GM19351 (cell line): ENCODE measurements at regions not wholly inside any gene's neighbourhood (a gene's known extent, or its start where the extent isn't known, plus 50 kb on each side); places are given as distances from the start of the nearest gene placed in this dataset.
A peak's percentile ranks its signal among the peaks of the same experiment; 100 is the strongest.

Source experiments
- ATAC-seq: cut with Tn5 transposase; IDR thresholded peaks from one replicate; pipeline ENCODE4 v1.9.1; 2021; ENCODE audit warnings: mild to moderate bottlenecking, moderate library complexity; ENCODE audit not compliant: unreplicated experiment

DNA sequence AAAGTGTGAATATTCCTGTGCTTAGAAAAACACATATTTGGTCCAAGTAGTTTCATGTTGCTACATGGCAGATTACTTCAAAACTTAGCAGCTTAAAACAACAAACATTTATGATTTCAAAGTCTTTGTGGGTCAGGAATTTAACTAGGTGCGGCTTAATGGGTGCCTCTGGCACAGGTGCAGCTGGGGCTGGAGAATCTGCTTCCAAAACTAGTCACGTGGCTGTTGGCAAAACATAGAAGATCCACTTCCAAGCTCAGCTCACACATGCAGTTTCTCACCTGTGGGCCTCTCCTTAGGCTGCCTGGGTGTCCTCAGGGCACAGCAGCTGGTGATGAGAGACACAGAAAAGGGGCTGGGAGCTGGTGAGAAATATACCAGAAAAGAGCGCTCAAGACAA is 263.4 kb downstream of the TTLL7 start:
- ATAC-seq, result no peak

DNA sequence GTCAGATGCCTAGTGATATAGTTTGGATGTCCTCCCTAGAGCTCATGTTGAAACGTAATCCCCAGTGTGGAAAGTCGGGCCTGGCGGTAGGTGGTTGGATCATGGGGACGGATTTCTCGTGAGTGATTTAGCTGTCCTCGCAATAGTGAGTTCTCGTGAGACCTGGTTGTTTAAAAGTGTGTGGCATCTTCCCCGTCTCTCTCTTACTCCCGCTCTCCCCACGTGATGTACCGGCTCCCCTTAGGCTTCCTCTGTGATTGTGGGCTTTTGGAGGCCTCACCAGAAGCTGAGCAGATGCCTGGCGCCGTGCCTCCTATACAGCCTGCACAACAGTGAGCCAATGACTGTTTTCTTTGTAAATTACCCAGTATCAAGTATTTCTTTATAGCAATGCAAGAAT is 264.5 kb downstream of the TTLL7 start:
- no peak for ATAC-seq

DNA sequence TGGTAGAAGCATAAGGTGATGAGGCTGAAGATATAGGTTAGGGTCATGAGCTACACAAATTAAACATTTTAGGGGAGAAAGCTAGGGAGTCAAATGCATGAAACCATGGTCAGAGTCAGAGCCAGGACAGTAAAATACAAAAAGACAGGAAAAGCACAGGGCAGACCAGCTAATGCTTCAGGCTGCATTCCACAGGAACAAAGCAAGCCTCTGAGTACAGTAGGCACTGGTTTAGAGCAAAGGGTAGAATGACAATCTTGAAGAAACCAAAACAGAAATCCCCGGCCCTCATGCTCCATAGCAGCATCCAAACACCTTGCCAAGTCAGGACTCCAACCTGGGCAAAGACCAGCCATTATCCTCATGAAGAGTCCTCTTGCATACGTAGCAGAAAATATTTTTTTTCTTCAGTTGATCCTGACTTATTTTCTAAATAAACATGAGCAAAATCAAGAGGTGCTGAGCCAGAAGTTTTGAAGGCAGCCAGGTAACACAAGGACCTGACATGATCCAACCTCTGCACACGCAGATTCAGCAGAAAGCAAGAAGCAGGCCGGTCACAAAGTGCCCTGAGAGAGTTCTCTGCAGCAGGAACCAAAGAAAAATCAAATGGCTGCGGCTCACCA is 273.1 kb downstream of the TTLL7 start:
- no peak for ATAC-seq

DNA sequence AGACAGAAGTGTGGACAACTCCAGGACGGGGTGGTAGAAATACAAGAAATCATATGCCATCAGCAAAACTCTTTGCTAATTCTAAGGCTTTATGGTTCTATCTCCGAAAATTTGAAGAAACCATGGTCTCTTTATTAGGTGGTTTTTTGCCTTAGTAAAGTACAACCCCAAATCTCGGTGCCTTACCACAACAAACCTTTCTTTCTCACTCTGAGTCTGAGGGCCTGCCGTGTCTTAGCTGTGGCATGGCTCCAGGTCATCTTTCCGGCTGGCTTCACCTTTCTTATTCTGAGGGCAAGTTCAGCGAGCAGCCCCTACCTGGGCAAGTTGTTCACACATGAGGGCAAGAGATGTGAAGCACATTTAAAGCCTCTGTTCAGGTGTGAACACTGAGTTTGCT is 280.6 kb downstream of the TTLL7 start:
- ATAC-seq, result peak; percentile 85

DNA sequence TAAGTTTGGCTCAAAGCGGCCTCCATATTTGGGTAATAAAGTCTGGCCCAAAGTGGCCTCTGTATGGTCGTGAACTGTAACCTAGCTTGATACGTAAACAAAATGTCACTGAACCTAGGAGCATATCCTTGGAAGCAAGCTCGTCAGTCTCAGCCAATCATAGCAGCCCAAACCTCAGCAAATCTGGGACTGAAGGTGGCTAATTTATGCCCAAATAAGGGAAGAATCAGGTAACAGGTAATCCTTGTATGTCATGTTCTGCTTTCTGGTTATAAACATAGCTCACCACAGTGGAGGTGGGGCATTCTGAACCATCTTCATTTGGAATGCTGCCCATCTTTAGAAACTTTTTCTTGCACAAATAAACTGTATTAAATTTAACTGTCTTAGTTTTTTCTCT is 281.1 kb downstream of the TTLL7 start:
- ATAC-seq, result no peak

DNA sequence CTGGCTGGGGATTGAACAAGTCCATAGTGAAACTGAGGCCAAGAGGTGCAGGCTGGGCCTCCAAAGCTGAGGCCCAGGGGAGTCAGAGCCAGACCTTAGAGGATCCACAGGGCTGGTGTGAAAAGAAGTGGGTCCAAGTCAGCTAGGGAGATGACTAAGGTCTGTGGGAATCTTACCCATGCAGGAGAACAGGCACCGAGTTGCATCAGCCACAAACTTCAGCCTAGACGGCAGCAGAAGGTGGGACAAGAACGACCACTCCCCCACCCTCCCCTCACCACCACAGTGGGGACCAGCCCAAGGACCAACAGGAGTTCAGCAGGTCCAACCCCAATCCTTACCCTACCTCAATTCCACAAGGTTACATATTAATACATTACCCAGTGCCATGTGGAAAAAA is 282.3 kb downstream of the TTLL7 start:
- no peak for ATAC-seq

DNA sequence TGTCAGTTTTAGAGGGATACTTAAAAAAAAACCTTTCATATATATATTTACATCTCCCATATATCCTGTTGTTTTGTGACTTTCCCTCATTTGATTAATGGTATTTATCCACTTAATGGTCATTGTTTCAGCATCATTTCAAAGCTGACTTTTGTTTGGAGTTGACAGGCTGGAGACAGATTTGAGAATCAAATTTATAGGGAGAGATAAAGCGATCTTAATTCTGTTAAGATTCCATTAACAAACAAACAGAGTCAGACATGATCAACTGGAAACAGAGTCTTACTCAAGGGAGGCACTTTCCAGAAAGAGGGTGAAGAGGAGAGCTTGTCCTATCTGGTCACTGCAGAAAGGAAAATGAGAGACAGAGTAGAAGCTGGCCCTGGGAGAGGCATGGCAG is 283.4 kb downstream of the TTLL7 start:
- no peak for ATAC-seq

DNA sequence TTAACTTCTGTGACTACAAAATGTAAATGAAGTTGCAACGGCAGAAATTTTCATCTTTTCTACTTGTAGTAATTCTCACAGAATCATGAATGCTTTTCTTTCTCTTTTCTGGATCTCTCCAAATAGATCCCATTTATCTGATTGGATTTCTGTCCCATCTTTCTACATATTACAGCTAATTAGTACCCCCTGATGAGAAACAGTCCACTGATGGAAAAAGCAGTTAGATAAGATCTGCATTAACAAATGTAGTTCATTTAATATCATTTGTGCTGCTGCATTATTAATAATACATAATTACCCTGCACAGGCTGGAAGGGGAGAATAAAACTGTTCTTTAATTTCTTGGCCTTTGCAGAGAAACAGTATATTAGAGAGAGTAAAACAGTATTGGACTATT is 289.3 kb downstream of the TTLL7 start:
- no peak for ATAC-seq

DNA sequence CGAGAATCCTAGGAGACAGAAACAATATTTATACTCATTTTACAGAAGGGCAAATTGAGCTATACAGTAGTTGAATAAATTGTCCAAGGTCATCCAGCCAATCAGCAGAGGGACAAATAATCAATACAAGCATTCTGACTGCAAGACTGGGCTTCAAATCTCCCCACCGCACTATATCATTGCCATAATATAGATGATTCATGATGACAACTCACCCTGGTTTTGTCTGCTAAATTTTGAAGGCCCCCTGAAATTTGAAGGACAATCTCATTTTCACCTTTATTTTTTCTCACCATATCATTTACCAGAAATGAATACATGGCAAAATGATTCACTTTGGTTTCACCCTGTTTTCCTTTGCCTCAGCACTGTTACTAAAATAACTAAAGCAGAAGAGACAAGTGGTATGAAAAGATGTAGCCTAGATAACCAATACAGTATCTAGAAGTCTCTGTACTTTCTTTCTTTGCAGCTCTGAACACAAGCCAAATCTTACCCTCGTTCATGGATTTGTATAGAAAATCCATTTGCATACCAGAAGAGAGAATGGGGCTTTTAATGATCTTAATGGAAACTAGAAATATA is 292.5 kb downstream of the TTLL7 start:
- no peak for ATAC-seq

DNA sequence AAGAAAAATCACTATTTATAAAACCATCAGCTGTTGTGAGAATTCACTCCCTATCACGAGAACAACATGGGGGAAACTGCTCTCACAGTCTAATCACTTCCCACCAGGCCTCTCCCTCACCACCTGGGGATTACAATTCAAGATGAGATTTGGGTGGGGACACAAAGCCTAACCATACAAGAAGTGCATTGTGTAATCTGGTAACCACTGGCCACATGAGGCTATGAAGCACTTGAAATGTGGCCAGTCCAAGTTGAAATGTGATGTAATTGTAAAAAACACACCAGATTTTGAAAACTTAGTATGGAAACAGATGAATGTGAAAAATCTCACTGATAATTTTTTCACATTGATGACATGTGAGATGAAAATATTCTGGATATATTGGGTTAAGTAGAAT is 293.8 kb downstream of the TTLL7 start:
- ATAC-seq, result no peak

DNA sequence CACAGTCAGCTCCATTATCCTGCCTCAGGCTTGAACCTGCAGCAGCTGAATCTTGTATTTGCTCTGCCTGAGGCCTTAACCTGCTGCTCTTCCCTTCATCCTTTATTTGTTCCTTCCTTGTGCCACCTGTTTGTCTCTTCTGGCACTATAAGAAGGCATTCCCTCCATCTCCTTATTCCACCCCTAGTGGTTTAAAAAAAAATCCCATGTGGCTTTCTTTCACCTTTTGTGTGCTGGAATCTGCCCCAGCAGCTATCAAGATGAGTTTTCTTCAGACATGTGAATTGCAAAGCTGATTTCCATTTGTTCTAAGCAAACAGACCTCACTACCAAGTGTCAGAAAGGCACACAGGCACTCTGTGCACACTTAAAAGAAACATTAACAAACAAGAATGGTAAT is 294.6 kb downstream of the TTLL7 start:
- no peak for ATAC-seq

DNA sequence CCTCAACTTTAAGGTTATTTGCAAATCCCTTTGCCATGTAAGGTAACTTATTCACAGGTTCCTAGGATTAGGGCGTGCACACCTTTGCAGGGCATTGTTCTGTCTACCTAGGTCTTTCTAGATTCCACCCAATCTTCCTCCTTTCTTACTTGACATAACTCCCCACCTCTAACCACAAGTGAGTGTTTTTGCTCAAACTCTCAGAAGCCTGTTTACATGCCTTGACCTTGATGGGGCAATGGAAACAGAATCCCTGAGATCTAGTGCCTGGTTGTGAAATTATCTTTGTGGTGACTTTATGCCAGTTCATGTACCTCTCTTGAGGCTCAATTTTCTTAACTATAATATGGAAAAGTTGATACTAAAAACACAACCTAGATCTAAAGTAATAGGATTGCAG is 296.6 kb downstream of the TTLL7 start:
- ATAC-seq, result no peak

DNA sequence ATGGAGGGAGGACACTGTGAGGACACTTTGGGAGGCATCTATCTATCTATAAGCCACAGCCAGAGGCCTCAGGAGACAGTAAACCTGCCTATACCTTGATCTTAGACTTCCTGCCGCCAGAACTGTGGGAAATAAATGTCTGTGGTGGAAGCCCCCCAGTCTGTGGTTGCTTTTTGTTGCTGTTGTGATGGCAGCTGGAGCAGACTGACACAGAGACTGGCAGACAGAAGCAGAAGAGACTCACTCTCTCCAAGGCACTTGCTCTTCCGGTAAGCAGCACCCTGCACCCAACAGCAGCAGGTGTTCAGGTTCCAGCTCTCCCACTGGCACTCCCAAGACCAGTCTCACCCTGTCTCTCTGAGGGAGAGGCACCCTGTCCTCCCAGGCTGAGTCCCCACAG is 297.6 kb downstream of the TTLL7 start:
- no peak for ATAC-seq

DNA sequence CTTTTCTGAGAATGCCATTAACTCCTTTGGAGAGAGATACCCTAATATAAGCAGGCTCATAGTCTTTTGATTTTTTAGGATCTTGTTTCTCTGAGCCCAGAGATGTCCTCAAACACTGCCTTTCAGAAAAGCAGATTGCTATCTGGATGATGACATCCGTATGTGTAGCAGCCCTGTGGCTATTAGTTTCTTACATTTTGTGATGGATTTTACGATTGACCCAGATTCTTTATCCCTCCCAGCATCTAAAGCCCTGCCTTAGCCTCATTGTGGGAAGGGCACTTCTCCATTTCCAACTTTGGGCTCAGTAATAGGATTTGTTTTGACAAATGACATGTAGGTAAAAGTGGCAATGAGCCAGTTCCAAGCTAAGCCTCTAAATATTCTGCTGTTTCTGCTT is 300.3 kb downstream of the TTLL7 start:
- no peak for ATAC-seq

DNA sequence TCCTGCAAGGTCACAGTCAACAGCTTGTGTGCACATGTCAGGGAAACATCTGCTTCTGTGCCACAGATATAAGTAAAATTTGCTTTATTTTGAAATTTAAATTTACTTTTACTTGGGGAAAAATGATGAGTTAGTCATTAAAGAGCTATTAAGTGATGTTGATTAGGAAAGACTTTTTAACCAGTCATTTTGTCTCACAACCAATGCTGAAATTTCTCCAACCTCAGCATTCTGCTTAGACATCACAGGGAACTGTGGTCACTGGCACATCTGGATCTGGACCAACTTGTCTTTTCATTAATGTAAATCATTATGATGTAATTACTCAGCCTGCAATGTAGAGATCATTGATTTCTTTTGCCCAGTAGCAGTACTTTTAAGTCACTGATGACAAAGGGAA is 301.0 kb downstream of the TTLL7 start:
- ATAC-seq, result no peak

DNA sequence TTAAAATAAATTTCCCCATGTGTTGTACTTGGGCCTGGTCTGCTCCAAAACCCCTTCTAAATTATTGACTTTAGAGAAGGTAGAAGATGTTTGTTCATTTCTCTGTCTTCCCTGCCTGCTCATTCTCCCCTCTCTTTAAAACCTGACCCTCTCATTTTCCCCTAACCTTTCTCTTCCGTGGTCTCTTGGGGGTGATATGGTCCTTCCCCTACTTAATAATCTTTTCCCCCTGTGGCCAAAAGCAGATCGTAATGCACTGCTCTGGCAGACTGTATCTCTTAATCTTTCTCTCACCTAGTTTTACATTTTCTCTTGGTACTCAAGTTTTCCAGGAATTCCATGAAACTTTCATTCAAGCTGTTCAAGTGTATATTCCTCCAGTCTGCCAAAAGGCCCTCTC is 301.7 kb downstream of the TTLL7 start:
- no peak for ATAC-seq

DNA sequence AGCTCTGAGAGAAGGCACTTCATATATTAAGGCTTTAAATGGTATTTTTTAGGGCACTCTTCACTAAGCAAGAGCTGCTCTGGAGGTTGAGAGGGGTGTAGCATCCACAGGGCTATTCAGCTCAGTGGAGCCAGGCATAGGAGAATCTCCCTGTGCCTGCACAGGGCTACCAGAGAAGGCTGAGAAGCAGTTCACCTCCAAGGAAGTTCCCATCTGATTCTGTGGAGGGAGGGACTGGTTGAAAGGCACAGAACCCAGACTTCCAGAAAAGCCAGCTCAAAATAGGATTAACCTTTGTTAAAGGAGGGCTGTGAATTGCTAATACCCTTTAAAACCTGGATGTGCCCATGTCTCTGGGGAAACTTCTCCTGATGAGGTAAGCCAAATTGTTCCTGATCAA is 304.5 kb downstream of the TTLL7 start:
- ATAC-seq, result no peak

DNA sequence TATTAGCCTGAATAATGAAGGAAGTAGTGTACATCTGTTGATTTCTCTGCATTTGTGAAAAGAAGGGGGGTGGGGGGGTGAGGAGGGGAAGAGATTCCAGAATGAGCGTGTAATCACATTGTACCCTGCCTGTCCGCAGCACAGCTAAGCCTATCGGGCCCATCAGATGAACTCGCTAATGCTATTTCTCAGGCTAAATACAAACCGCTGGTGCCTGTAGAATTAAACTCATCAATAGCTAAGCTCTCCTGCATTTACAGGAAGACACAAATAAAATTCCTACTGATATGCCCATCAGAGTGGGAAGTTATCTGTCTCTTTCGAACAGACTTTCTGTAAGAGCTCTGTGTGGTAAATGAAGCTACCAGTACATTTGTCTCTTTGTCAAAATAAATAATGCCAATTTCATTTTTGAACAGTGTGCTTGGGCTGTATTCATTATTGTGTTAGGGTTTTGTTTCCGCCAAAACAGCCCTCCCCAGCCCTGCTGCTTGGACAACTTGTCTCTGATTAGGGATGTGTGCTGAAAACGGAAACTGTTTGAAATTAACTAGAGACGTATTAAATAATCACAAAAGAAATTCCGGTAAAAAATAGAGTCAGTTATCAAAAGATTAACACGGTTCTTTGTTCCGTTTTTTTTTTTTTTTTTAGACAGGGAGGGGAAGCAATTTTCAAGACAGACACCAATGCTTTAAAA is 305.4 kb downstream of the TTLL7 start:
- no peak for ATAC-seq

DNA sequence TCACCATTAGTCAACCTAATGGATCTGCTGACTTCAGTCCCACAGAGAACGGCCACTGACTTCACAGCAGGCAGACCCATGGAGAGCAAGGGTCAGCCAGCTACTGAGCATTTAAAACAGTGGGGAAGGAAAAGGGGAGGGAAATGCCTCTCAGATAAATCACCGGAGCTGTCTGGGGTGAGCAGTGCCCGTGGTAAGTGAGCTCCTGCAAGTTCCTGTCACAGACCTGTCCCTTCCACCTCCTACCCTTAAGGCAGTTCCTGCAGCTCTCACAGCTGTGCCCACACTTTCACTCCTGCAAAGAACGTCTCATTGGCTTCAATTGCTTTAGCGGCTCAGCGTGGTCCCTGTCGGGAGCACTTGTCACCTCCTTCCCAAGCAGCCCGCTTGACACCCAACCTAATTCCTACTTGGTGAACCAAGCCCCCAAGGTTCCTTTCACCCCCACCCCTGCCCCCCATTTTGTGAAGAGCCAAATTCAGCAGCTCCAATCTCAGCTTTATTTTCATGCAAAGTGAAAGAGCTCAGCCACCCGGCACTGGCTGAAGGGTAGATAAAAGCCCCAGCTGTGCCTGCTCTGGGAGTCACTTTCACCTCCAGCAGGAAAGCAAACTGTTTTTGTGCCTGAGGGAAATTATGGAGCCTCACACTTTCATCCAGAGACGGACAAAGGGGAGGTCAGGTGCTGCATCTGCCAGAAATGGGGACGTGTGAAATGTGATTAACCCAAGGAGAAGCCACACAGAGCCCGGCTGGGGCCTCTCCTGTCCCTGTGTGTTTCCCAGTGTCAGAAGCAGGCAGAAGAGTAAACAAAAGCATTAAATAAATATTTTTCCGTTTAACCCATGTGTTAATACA is 306.2 kb downstream of the TTLL7 start:
- ATAC-seq, result peak; percentile 81

DNA sequence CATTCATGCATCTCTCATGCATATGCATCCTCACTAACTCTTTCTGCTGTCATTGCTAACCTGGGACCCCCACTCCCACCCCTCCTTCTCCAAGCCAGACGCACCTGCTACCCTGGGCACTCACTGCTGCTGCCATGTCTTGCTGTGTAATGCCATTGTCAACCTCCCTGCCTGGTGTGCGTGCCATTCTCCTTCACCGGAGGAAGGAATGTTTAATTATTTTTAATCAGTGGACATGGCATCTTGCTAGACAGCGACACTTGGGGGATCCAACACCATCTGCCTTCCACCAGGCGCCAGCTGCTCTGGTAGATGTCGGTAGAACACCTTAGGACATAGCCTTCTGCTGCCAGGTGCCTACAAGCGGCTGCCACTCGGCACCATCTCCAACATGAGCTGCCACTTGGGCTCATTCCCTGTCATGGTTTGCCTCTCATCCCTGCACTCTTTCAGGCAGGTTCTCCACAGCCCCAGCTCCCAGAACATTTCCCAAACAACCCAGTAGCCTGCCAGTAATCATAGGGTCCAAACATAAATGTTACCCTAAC is 306.9 kb downstream of the TTLL7 start:
- no peak for ATAC-seq
